HG03457 (cell line): ENCODE measurements at regions not wholly inside any gene's neighbourhood (a gene's known extent, or its start where the extent isn't known, plus 50 kb on each side); places are given as distances from the start of the nearest gene placed in this dataset.

Experiments used
- ATAC-seq: cut with Tn5 transposase; IDR thresholded peaks from one replicate; pipeline ENCODE4 v1.9.1; 2021; ENCODE audit warnings: moderate number of reproducible peaks; ENCODE audit not compliant: unreplicated experiment

DNA sequence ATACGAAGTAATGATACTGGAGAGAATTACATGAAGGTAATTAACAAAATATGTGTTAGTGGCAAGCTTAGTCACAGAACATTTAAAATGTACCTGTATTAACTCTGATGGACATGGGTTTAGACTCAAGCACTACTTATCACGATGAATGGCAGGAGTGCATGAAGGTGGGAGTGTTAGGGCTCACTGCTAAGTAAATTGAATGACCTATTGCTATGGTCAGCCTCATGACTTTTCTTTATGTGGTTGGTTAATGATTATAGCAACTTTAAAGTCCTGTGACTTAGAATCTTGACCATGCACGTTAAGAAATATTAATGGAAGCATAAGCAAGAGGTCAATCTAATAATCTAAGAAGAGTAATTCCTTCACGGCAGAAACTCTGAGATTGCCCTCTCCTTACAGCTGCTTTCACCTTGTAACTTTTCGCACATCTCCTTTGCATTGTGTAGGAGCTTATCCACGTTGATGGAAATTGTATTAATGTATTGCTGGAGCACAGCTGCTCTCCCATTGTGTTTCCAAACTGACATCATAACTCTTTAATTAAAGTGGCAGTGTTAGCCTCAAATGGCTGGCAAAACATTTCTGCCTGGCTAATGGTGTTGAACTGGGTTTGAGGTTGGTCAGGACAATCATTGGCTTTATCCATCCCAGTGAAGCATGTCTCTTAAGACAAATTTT is 114.5 kb downstream of the RXFP2 start:
- ATAC-seq = no peak

DNA sequence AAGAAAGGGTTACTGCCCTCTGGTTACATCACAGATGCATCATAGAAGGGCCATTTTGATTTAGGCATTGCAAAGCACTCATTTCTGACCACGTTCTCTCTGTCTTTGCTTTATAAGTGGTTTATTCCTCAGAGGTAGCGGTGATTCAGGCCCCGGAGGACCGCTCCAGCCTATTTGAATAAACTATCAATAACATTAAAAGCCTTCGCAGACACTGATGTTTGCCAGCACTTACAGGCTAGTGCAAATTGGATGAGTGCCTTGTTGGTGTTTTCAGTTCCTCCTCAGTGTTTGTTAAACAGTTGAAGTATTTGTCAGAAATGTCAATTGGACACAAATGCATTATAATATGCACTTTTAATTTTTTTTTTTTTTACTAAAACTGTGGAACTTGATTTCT is 120.2 kb downstream of the RXFP2 start:
- ATAC-seq = no peak

- ATAC-seq = no peak
These were observed 120.7 kb downstream of the RXFP2 start for GRCh38 chr13:31860002-31860401.

DNA sequence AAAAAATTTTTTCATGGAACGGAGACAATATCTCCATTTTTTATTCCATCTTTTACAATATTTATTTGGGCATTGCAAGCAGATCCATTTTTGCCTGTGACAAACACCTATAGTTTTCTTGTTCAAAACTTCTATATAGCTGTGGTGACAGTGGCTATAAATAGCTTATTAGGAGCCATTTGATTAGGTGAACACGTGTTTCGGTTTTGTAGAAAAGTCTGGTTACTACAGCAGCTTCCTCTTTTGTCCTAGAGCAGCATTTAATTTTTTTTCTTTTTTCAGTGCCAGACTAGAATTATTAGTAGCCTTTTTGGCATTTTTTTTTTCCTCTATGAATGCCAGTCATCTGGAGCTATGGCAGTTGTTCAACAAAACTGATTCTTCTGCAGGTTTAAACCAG is 123.5 kb downstream of the RXFP2 start:
- ATAC-seq = no peak

DNA sequence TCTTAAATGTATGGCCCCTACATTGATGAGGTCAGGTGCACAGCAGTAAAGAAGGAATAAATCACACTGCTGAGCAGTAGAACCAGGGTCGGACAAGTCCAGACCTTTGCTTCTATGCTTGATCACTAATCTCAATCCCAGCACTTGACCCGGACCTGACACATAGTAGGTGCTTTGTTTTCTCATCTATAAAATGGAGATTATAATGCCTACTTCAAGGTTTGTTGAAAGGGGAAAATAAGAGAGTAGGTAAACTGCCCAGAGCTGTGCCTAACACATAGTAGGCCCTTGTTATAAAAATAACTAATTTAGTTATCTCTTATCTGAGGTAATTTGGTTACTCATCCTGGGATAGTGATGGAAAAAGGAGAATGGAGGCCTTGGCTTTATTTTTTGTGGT is 125.0 kb downstream of the RXFP2 start:
- no peak for ATAC-seq

GRCh38 chr13:31866099-31866498 is 126.8 kb downstream of the RXFP2 start:
- ATAC-seq = no peak

GRCh38 chr13:31867709-31868108 is 128.4 kb downstream of the RXFP2 start:
- ATAC-seq = no peak

DNA sequence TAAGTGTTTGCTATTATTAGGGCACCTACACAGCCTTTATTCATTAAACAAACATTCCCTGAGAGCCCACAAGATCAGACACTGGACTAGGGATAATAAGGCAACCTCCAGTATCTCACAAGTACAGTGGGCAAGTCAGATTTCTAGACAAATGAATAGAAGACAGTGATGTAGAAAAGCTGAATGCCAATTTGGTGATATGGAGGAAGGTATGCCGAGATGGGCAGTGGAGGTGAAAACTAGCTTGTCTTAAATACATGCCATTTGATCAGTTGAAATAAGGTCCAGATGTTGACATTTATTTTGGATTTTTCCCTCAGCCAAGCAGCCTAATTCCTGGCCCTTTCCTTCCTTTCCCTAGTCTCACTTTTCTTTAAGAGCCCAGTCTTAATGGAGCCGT is 130.3 kb downstream of the RXFP2 start:
- no peak for ATAC-seq

GRCh38 chr13:31870511-31870910 is 131.2 kb downstream of the RXFP2 start:
- ATAC-seq = no peak

GRCh38 chr13:31873145-31873544 is 133.8 kb downstream of the RXFP2 start:
- ATAC-seq = no peak

GRCh38 chr13:31875134-31875533 is 135.8 kb downstream of the RXFP2 start:
- ATAC-seq = no peak

GRCh38 chr13:31878052-31878451 is 138.7 kb downstream of the RXFP2 start:
- ATAC-seq = no peak

DNA sequence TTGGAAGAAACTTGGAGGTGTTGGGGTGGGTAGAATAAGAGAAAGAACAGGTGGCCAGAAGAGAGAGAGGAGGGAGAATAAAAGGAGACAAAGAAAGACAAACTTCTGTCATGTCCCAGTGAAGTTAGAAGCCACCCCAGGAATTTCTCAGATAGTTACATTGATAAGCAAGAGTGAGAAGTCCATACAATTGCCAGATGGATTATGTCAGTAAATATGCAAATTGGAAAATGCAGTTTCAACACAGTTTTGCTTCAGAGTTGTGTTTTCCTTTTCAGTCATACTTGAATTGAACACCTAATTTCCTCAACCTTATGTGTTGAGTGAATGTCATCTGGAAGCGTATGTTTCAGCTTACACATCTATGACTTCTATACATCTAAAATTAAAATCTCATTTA is 139.2 kb downstream of the RXFP2 start:
- ATAC-seq = no peak

GRCh38 chr13:31878955-31879354 is 139.6 kb downstream of the RXFP2 start:
- ATAC-seq = no peak

DNA sequence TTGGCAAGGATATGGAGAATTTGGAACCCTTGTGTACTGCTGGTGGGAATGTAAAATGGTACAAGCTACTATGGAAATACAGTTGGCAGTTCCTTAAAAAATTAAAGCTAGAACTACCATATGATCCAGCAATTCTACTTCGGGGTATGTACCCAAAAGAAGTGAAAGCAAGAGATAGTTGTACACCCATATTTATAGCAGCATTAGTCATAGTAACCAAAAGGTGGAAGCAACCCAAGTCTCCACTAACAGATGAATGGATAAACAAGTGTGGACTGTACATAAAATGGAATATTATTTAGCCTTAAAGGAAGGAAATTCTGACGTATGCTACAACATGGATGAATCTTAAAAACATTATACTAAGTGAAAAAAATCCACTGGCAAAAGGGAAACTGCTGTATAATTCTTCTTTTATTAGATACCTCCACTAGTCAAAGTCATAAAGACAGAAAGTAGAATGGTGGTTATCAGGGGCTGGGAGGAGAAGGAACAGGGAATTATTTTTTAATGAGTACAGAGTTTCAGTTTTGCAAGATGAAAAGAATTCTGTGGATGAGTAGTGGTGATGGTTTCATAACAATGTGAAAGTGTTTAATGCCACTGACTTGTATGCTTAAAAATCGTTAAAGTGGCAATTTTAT is 141.6 kb downstream of the RXFP2 start:
- no peak for ATAC-seq

DNA sequence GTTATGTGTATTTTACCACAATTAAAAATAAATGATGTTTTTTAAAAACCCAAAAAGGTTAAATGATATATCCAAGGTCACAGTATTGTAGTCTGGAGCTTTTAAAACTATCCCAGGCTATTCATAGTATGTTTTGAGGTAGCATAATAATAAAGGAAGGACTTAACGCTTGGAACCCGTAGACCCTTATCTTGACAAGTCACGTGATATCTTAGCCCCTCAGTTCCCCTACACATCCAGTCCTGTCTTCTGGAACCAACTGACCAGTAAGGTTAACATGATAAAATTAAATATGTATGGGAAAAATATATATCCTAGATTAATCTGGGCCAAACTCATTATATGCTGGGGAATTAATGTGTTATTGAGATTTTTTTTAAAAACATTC is 142.2 kb downstream of the RXFP2 start:
- no peak for ATAC-seq

DNA sequence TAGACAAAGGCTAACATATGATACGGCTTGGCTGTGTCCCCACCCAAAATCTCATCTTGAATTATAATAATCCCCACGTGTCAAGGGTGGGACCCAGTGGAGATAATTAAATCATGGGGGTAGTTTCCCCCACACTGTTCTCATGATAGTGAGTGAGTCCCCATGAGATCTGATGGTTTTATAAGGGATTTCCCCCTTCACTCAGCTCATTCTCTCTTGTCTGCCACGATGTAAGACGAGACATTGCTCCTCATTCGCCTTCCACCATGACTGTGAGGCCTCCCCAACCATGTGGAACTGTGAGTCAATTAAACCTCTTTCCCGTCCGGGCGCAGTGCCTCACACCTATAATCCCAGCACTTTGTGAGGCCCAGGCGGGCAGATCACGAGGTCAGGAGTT is 143.5 kb downstream of the RXFP2 start:
- ATAC-seq = no peak

DNA sequence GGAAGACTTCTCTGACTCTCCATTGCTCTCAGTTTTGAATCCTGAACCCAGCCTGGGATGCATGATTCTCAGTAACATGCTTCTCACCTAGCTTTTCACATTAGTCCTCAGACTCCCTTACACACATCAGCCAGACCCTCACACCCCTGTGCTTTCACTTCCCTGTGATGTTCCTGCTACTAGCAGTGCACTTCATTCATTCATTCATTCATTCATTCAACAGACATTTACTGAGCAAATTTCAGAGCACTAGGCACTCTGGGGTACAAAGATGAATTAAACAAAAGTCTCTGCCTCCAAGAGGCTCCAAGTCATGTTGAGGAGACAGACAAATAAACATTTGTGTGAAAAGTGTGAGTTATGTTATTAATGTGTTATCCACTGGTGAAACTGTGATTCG is 145.2 kb downstream of the RXFP2 start:
- no peak for ATAC-seq

DNA sequence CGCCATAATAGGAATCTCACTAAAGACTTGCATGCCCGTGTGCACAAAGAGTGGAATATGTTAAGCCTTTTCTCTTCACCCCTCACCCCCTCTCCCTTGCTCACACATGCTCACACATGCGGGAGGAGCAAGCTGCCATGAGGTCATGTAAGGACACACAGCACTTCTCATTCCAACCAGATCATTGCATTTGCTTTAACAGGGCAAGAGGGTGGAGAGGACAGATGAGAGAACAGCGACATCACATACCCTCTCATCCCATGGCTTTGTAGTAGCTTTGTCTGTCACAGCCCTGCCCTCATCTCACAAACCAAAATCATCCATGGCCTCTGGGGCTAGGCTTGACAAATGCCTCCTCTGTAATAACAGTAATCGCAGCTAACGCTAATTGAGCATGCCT is 145.6 kb upstream of the FRY start:
- ATAC-seq = no peak

GRCh38 chr13:31887286-31887685 is 144.3 kb upstream of the FRY start:
- ATAC-seq = no peak

DNA sequence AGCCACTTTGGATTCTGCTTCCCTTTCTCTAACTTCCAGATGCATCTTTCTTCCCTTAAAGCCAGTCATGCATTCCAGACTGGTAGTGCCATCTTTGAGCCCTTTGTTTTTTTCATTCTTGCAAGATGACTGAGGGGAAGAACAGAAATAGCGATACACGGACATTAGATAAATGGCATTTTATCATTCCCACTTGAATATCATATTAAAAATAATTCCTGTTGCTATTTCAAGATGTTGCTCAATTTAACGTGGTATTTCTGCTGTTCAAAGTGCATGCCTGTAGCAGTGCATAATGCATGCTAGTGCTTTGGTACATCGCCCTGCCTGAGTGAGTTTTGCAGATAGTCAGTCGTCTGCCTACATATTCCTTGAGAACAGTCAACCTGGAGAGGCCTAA is 140.6 kb upstream of the FRY start:
- ATAC-seq = no peak

GRCh38 chr13:31891472-31891871 is 140.1 kb upstream of the FRY start:
- ATAC-seq = no peak

DNA sequence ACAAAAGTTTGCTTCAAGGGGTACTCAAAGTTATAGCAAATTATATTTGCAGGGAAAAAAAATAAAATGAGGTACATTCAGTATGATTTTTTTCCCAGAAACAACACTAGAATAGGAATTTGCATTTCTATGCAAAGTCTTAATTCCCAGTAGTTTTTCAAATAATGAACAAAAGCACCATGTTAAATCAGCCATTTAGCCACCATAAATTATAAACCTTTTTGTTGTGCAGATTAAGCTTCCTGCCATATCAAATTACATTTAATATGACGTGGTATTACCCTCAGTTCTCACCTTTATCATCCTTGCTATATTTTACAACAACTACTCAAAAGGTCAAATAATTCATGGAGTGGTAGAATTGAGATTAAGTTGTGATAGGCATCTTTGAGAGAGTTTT is 136.6 kb upstream of the FRY start:
- no peak for ATAC-seq
